ENCODE measurements at regions not wholly inside any gene's neighbourhood (a gene's known extent, or its start where the extent isn't known, plus 50 kb on each side); places are given as distances from the start of the nearest gene placed in this dataset.

DNA sequence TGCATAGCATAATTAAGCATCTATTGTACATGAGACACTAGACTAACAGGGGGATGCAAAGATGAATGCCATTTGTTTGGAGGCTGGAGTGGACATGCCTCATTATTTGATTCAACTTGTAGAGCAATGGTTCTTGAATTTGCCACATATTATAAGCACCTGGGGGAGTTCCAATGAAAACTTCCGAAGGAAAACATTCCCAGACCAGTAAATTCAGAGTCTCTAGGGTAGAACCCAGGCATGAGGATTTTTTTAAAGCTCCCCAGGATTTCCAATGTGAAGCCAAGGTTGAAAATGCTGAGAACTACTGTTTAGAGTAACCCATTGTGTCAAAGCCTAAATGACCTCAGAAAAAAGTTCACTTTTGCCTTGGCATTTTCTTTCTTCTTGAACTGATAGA lies 93.9 kb upstream of the ITGA1 start:
- TF ChIP-seq, protein P1, sequence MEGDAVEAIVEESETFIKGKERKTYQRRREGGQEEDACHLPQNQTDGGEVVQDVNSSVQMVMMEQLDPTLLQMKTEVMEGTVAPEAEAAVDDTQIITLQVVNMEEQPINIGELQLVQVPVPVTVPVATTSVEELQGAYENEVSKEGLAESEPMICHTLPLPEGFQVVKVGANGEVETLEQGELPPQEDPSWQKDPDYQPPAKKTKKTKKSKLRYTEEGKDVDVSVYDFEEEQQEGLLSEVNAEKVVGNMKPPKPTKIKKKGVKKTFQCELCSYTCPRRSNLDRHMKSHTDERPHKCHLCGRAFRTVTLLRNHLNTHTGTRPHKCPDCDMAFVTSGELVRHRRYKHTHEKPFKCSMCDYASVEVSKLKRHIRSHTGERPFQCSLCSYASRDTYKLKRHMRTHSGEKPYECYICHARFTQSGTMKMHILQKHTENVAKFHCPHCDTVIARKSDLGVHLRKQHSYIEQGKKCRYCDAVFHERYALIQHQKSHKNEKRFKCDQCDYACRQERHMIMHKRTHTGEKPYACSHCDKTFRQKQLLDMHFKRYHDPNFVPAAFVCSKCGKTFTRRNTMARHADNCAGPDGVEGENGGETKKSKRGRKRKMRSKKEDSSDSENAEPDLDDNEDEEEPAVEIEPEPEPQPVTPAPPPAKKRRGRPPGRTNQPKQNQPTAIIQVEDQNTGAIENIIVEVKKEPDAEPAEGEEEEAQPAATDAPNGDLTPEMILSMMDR (IDR thresholded peaks at IDR 0.05; ENCODE audit: low read depth, low read length) = no peak
- Histone ChIP-seq H3K9me3 (ENCODE audit: low read depth) (no peaks in the 10 kb centered on the region), H3K27me3 (no peaks in the 10 kb centered on the region), H3K27ac (no peak overlapping the region), H3K4me1 (ENCODE audit: low read depth) (no peaks in the 10 kb centered on the region), H3K4me3 (no peak overlapping the region), H3K36me3 (no peaks in the 10 kb centered on the region)
- DNase-seq (ENCODE audit: low read depth in 1 of 2, low spot score in 1 of 2) = no peak

DNA sequence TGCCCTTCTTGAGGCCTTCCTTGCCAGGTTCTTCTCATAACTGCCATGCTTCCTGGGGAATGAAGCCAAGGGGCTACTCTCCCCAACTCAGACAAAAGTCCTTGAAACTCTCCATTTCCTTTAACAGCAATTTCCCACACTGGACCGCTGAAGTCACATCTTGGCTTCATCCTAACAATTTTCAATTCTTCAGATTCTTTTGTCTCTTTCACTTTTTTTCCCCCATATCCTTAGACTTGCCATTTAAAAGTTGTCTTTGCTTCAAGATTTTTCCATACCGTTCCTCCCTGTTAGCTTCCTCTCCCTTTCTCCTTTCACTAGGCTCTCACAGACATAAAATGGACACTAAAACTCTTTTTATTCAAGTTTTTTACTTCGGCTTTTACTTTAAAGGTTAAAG lies 93.1 kb upstream of the ITGA1 start:
- Histone ChIP-seq H3K4me3 (no peak overlapping the region), H3K27ac (no peak overlapping the region), H3K9me3 (ENCODE audit: low read depth) (no peaks in the 10 kb centered on the region), H3K36me3 (no peaks in the 10 kb centered on the region), H3K27me3 (no peaks in the 10 kb centered on the region), H3K4me1 (ENCODE audit: low read depth) (no peaks in the 10 kb centered on the region)
- TF ChIP-seq, protein P1 (IDR thresholded peaks at IDR 0.05; ENCODE audit: low read depth, low read length) = no peak
- no peak for DNase-seq (ENCODE audit: low read depth in 1 of 2, low spot score in 1 of 2)

DNA sequence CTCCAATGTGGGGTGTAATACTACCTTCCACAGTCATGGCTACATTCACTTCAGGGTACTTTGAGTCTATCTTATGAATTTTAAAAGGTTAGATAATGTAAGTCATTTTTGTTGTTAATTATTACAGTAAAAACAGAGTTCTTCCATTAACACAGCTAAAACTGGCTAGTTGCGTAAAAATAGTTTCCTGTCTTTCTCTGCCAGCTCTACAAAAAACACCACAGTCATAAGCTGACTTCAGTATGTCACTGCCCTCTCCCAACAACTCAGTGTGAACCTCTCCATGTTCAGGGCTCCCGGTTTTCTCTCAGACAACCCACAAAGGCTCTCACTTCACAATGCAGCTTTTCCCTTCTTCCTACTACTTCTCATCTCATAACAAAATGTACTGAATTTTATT lies 84.8 kb upstream of the ITGA1 start:
- Histone ChIP-seq H3K27ac (no peak overlapping the region), H3K4me3 (no peak overlapping the region), H3K4me1 (ENCODE audit: low read depth) (no peaks in the 10 kb centered on the region), H3K9me3 (ENCODE audit: low read depth) (no peaks in the 10 kb centered on the region), H3K36me3 (no peaks in the 10 kb centered on the region), H3K27me3 (no peaks in the 10 kb centered on the region)
- TF ChIP-seq, protein P1 (IDR thresholded peaks at IDR 0.05; ENCODE audit: low read depth, low read length) = no peak
- DNase-seq (ENCODE audit: low read depth in 1 of 2, low spot score in 1 of 2) = peak in 1 of 2 donors; percentile 47

DNA sequence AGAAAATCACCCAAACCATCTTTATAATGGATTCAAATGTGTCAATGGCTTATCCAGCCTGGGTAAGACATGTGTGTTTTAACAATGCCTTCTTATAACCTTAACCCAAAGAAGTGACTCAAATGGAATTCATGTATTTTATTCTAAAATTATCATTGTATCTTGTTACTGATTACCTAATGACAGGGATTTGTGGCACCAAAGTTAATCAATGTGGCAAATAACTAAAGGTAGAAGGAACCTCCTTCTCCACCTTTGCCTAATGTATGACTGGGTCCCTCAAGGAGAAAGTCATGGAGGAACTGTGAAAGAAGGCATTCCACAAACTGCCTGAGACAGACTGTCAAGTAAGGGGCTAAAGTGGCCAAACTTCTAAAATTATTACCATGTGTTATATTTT lies 84.4 kb upstream of the ITGA1 start:
- Histone ChIP-seq H3K36me3 (no peaks in the 10 kb centered on the region), H3K4me1 (ENCODE audit: low read depth) (no peaks in the 10 kb centered on the region), H3K4me3 (no peak overlapping the region), H3K27me3 (no peaks in the 10 kb centered on the region), H3K27ac (no peak overlapping the region), H3K9me3 (ENCODE audit: low read depth) (no peaks in the 10 kb centered on the region)
- DNase-seq (ENCODE audit: low read depth in 1 of 2, low spot score in 1 of 2) = no peak
- TF ChIP-seq, protein P1 (IDR thresholded peaks at IDR 0.05; ENCODE audit: low read depth, low read length) = no peak

DNA sequence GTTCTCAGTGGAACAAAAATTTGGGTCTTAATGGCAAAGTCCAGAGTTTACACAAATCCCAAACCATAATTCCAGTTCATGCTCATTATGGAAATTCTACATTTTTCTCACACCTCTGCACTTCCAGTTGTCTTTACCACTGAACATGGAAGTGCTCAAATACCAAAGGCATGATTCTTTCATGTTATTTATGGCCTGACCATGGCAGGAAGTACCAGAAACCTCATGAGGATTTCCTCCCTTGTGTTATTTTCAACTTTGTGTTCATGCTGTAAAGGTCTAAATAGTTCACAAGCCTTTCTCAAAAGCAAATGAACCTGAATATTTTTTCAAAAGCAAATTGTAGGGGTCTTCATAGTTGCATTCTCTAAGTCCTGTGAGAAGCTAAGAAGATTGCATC lies 82.0 kb upstream of the ITGA1 start:
- Histone ChIP-seq H3K4me3 (no peak overlapping the region), H3K27me3 (no peaks in the 10 kb centered on the region), H3K9me3 (ENCODE audit: low read depth) (no peaks in the 10 kb centered on the region), H3K27ac (no peak overlapping the region), H3K4me1 (ENCODE audit: low read depth) (no peaks in the 10 kb centered on the region), H3K36me3 (no peaks in the 10 kb centered on the region)
- TF ChIP-seq, protein P1 (IDR thresholded peaks at IDR 0.05; ENCODE audit: low read depth, low read length) = no peak
- no peak for DNase-seq (ENCODE audit: low read depth in 1 of 2, low spot score in 1 of 2)

DNA sequence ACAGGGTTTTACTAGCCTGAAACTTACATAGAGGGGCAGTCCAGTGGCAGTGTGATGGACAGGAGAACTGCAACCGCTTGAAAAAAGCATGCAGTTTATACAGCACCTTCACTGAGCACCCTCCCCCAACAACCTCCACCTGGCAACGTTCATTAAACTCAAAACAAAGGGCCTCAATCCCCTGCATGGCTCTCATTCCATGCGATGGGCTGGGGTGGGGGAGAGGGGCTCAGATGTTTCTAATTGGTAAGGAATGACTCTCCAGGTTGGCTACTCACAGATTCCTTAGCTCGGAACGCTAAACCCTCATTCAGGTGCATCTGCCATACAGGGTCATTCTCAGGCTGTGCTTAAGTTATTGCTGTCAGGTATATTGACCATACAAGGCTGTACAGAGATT lies 80.9 kb upstream of the ITGA1 start:
- H3K27ac ChIP-seq = no peak overlapping the region
- DNase-seq (ENCODE audit: low read depth in 1 of 2, low spot score in 1 of 2) = no peak
- H3K4me1 ChIP-seq (ENCODE audit: low read depth) = no peaks in the 10 kb centered on the region

More for the DNA sequence above, 80.9 kb upstream of the ITGA1 start:
- Histone ChIP-seq H3K9me3 (ENCODE audit: low read depth) (no peaks in the 10 kb centered on the region), H3K27me3 (no peaks in the 10 kb centered on the region), H3K36me3 (no peaks in the 10 kb centered on the region), H3K4me3 (no peak overlapping the region)
- TF ChIP-seq, protein P1 (IDR thresholded peaks at IDR 0.05; ENCODE audit: low read depth, low read length) = no peak

Measured in cardiac muscle cell (in vitro differentiated cells and primary cell).